Gastrocnemius medialis (tissue), 4 donors: ENCODE measurements at regions not wholly inside any gene's neighbourhood (a gene's known extent, or its start where the extent isn't known, plus 50 kb on each side); places are given as distances from the start of the nearest gene placed in this dataset.

Source experiments
- POLR2A ChIP-seq, 2 donors: fragments of 450-650 bp; IDR thresholded peaks; one replicate each; pipeline ENCODE4 v1.6.1; 2017; ENCODE audit warnings: antibody characterized with exemption in 2 of 2, mild to moderate bottlenecking in 2 of 2, moderate library complexity in 2 of 2
- TF ChIP-seq, protein P1 (sequence below), 5 experiments: fragments of 450-650 bp in 3 of 5; fragments of 200-600 bp in 2 of 5; sonication (generic) in 2 of 5; IDR thresholded peaks in 4 of 5; conservative IDR thresholded peaks in 1 of 5; 1 replicate in 4 of 5; 2 replicates in 1 of 5; pipeline ENCODE4 v1.5.1; 2016 to 2019; ENCODE audit warnings: antibody characterized with exemption in 5 of 5, mild to moderate bottlenecking in 3 of 5, moderate library complexity in 3 of 5

DNA sequence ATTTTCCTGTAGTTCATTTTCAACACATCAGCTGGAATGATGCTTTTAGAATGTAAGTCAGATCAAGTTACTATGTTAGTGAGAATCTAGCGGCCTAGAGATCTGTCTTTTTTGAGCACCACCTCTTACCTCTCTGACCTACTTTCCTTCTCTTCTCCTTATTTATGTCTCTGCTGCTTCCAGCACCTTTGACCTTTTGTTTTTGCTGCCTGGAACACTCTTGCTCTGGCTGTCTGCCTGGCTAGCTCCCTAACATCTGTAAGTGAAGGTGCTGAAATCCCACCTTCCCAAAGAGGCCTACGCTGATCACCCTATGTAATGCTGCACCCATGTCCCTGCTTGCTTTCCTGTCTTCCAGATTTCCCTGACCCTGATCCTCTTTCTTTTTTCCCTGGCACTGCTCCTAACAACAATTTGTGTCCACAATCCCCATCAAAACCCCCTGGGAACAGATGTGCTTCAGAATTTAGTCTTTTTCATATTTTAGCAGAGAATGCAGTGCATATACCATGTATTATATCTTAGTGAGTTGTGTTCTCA lies 87.8 kb downstream of the RFPL4B start:
- TF ChIP-seq, protein P1, sequence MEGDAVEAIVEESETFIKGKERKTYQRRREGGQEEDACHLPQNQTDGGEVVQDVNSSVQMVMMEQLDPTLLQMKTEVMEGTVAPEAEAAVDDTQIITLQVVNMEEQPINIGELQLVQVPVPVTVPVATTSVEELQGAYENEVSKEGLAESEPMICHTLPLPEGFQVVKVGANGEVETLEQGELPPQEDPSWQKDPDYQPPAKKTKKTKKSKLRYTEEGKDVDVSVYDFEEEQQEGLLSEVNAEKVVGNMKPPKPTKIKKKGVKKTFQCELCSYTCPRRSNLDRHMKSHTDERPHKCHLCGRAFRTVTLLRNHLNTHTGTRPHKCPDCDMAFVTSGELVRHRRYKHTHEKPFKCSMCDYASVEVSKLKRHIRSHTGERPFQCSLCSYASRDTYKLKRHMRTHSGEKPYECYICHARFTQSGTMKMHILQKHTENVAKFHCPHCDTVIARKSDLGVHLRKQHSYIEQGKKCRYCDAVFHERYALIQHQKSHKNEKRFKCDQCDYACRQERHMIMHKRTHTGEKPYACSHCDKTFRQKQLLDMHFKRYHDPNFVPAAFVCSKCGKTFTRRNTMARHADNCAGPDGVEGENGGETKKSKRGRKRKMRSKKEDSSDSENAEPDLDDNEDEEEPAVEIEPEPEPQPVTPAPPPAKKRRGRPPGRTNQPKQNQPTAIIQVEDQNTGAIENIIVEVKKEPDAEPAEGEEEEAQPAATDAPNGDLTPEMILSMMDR (IDR thresholded peaks at IDR 0.05 in 4 of 5, conservative IDR thresholded peaks at IDR 0.05 in 1 of 5): no peak
- no peak for TF ChIP-seq POLR2A (IDR thresholded peaks at IDR 0.05)
